Stimulated activated CD4-positive, alpha-beta T cell treated with anti-CD3 and anti-CD28 coated beads, Interleukin-2, amount 100 ng/mL, for 48 hours (primary cell): ENCODE measurements at regions not wholly inside any gene's neighbourhood (a gene's known extent, or its start where the extent isn't known, plus 50 kb on each side); places are given as distances from the start of the nearest gene placed in this dataset.

Experiments used
- DNase-seq, 2 donors: peaks; one replicate each; pipeline ENCODE4 v3.0.0-alpha.2; 2020

DNA sequence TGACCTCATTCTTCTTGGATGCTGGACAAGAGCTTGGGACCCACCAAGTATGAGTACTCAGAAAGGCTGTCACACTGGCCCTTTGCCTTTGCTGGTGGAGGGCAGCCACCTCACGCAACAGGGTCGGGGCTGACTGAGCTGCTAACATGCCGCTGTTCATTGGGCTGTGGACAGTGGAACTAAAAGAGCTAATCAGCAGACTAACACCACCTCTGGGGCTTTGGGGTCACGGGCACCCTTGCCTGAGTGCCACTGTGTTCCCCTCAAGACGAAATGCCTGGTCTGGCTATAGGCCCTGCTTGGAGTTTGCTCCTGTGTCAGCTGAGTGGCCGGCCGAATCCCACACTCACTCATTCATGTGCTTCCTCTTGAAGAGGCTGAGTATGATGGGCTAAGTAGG, 559.6 kb downstream of the SPRY1 start:
- DNase-seq = no peak

DNA sequence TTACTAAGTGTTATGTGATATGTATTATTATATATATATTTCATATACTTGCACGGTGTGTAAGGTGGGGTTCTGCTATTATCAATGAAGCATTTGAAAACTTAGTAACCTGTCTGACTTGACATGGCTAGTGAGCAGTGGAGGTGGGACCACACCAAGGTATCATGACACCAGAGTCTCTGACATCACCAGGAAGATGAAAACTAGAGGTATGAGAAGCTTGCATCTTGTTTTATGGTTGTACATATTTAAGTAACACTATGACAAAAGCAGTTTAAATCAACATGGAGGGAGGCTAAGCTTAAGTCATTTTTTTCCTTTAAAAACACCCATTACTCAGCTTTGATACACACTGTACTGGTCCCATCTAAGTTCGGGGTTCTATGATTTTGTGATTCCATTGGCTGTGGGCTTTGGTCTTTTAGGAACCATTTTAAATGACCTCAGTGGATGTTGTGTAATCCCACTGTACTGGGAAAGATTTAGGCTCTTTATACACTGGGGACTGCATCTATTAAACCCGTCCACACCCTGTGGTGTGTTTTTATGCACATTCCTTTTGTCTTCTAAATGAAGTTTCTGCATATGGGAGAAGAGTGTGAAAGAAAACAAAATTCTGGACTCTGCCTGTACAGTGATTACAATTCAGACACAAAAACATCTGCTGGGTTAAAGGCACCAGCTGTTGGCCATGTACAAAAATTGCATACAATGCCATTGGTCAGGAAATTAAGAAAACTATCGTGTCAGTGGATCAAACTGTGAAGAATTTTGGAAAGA, 570.6 kb downstream of the SPRY1 start:
- no peak for DNase-seq

DNA sequence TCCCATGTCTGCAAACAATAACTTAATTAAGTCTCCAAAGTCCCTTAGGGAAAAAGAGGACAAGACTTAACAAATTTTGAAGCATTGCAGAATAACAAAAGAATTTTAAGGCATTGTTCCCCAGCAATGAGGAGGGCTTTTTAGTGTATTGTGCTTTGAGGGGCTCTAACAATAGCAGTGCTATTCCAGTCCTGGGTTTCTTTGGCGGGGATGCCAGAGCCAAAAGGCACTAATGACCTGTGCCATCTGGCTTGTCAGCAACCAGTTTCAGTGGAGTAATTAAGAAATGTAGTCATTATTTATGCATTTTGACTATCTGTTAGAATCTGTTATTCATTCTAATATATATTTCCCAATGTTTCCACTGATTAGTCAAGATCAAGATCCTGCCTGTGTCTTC, 575.4 kb downstream of the SPRY1 start:
- no peak for DNase-seq

- DNase-seq = no peak
Measured at GRCh38 chr4:123974386-123975149, 578.0 kb downstream of the SPRY1 start.

- no peak for DNase-seq
Measured at GRCh38 chr4:123976285-123976684, 579.7 kb downstream of the SPRY1 start.

DNA sequence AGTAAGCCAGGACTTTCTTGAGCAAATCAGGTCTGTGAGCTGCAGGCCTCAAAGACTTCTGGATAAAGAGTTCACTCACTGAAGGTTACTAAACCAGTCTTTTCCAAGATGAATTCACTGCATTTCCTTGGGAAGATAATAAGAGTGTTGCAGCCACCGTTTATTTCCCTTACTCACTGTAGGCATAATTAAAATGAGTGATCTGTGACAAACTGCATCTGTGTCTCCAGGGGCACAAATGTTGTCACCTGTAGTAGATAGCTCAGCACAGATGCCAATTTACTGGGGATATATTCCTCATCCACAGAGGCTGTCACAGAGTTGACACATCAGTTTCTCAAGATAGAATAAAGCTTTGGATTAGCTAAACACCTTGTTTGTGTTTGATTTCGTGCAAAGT, 580.2 kb downstream of the SPRY1 start:
- DNase-seq = no peak

- no peak for DNase-seq
Measured at GRCh38 chr4:123977641-123978081, 581.1 kb downstream of the SPRY1 start.

DNA sequence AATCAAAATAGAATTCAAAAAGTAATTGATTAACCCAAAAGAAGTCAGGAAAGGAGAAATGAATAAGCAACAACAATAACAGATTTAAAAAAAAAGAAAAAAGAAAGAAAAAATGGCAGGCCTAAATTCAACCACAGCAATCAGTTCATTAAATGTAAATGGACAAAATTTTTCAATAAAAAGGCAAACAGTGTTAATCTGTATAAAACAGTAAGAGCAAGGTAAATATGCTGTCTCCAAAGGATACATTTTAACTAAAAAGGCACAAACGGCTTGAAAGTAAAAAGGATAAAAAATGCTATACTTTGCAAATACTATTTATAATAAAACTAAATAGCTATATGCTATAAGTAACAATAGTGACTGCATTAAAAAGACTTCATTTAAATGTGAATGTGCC, 582.0 kb downstream of the SPRY1 start:
- no peak for DNase-seq

DNA sequence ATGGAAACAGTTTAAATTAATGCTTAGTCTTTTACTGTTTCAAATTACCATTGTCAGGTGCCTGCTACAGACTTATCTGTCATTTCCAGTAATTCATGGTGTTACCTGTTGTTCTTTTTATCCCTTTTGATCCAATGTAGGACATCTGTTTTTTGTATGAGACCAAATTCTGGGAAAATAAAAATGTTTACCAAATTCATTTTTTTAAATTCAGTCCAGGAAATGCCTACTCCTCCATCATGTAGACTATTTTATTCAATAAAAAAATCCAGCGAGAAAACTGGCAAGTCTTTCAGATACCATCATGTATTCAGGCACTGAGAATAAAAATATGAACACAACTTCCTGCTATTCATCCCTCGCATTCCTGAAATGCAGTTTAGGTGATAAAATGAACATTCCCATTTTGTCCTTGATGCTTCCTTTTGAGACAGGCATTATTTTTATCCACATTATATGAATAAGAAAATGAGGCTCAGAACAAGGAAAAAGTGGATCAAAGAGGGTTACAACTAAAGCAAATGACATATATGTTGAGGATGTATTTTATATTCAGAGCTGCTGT, 584.2 kb downstream of the SPRY1 start:
- no peak for DNase-seq

GRCh38 chr4:123984886-123985285, 588.3 kb downstream of the SPRY1 start:
- DNase-seq = no peak

DNA sequence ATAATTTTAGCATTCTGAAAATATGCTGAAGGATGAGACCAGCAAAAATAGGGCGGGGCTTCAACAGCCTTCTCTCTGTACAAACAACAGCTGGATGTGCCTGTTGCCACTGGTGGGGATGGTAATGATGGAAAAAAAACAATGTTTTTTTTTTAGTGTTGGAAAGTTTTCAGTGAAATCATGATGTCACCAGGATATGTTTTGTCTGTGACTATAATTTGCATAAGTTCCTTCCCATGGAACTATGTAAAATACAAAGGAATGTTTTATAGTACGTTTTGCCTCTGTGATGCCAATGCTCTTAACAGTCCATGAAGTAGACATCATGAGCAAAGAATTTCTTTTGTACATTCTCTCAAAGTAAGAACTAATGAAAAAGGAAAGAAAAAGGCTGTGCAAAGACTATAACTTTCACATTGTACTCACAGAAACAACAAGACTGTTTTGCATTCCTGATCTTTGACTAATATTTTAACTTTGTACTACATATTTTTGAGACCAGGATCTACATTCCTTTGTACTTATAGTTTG, 589.7 kb downstream of the SPRY1 start:
- DNase-seq = no peak

DNA sequence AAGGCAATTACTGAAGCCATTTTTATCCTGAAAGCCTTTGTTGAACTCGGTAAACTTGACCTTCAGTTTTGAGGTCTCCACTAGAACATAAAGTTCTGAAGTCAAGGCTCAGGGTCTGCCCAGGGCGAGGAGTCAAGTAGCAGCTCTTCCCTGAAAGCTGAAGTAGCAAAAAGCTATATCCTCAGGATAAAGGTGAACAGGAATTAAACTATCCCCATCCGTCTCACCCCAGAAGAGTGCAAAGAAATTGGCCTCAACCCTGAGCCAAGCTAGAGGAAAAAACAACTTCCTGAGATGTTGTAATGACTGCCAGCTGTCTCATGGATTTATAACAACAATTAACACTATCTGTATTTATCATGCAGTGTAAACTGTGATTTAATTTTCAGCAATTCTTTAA, 590.8 kb downstream of the SPRY1 start:
- DNase-seq = no peak

GRCh38 chr4:123990310-123990870, 593.8 kb downstream of the SPRY1 start:
- DNase-seq = no peak

- DNase-seq = no peak
Measured at GRCh38 chr4:123994917-123995316, 598.3 kb downstream of the SPRY1 start.

- DNase-seq = no peak
Measured at GRCh38 chr4:123995936-123996335, 599.3 kb downstream of the SPRY1 start.

DNA sequence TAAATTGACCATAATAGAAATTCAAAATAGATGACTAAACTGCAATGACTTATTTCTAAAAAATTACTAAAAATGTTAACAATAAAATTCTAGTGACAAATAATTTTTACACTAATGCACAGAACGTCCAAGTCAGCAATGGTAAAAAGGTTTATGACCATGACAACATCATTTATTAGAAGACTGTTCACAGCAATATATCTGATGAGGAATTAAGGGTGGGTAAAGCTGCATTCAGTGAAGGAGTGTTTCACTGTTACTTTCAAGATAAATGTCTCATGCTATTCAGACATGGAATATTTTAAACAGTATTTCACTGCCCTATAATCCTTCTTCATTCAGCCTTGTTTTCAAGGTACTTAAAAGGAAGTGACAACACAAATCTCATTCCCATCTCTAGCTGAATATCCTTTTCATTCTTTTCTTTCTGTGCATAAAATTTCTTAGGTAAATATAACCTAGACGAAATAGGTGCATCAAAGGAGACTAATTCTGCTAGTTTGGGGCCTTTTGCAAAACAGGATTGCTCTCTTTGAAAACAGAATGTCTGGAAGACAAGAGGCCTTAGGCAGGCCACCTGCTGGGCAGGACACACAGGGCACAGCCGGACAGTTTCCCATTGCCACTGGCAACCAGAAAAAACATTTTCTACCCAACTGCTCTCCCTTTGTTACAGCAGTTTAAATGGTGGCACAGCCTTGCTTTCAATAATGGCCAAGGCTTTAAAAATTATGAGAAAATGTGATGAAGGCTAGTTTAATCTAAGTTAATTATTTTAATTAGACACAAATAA, 600.3 kb downstream of the SPRY1 start:
- DNase-seq = no peak

DNA sequence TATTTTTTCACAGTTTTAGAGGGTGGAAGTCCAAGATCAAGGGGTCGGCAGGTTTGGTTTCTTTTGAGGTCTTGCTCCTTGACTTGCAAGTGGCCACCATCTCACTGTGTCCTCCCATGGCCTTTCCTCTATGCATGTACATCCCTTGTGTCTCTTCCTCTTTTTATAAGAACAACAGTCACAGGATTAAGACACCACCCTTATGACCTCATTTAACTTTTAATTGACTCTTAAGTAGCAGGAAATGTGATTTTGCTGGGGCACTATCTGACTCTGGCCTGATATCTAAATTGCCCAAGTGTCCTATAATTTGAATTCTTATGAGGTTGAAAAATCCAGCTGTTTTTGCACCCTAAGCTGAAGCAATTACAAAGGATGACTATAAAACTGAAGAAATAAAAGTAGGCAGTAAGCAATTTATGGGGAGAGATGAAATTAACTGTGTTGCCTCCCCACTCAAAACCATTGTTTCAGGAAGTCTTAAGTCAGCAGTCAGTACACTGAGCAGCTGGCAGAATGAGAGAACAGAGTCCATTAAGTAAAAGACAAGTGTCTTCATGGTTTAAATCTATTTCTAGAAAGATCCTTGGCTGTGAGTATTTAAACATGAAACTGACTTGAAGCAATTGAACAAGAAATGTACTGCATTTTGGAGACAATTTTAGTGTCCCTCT, 601.3 kb downstream of the SPRY1 start:
- DNase-seq = no peak

DNA sequence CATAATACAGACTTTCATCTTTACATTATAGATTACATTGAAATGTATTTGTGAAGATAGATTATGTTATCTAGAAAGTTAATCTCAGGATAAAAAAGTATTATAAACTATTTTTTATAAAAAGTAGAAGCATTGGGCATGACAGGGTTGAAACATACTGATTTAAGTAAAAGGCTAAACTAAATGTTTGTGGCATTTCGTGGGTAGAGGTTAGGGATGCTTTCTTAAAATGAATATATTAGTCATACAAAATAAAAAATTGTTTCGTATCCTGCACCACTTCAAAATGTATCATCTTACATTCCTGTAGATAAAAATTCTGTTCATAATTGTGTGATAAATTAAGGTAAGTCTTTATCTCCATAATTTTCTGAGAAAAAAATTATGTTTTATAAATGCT, 603.6 kb downstream of the SPRY1 start:
- DNase-seq = no peak

GRCh38 chr4:124015766-124016165, 619.2 kb downstream of the SPRY1 start:
- DNase-seq = no peak

- no peak for DNase-seq
Measured at GRCh38 chr4:124017185-124017785, 620.7 kb downstream of the SPRY1 start.
